SJSA1 (cell line): ENCODE measurements at regions not wholly inside any gene's neighbourhood (a gene's known extent, or its start where the extent isn't known, plus 50 kb on each side); places are given as distances from the start of the nearest gene placed in this dataset.

ENCODE experiments used
- DNase-seq, 2 experiments: peaks; one replicate each; pipeline ENCODE4 v3.0.0-alpha.2; 2015 to 2020; ENCODE audit warnings: low spot score in 2 of 2, low read depth in 1 of 2
- H3K27ac ChIP-seq: fragments of 250-450 bp; sonication (Bioruptor Pico); 2 replicates; pipeline ENCODE4 v1.5.1; 2020; ENCODE audit warnings: mild to moderate bottlenecking, moderate library complexity
- H3K27me3 ChIP-seq: fragments of 250-450 bp; sonication (Bioruptor Pico); replicated peaks from 2 replicates; pipeline ENCODE4 v1.5.1; 2020; ENCODE audit warnings: mild to moderate bottlenecking, moderate library complexity
- H3K36me3 ChIP-seq: fragments of 250-450 bp; sonication (Bioruptor Pico); 2 replicates; pipeline ENCODE4 v1.5.1; 2020; ENCODE audit warnings: mild to moderate bottlenecking
- H3K4me1 ChIP-seq: fragments of 250-450 bp; sonication (Bioruptor Pico); replicated peaks from 2 replicates; pipeline ENCODE4 v1.6.1; 2021; ENCODE audit warnings: mild to moderate bottlenecking
- H3K4me3 ChIP-seq: fragments of 250-450 bp; sonication (Bioruptor Pico); 2 replicates; pipeline ENCODE4 v1.5.1; 2020; ENCODE audit warnings: mild to moderate bottlenecking
- H3K9me3 ChIP-seq: fragments of 250-450 bp; sonication (Bioruptor Pico); replicated peaks from 2 replicates; pipeline ENCODE4 v1.5.1; 2020; ENCODE audit warnings: mild to moderate bottlenecking

GRCh38 chr12:97363693-97364092 is 98.9 kb upstream of the RMST start:
- H3K4me3 ChIP-seq: no peak overlapping the region
- H3K27me3 ChIP-seq: 0 out of 2 replicates have a peak, but pooled peaks cover 3% of the 10 kb centered on the region
- no peaks in the 10 kb centered on the region for H3K9me3 ChIP-seq
- no peaks in the 10 kb centered on the region for H3K36me3 ChIP-seq
- DNase-seq: no peak
- no peak overlapping the region for H3K27ac ChIP-seq
- no peaks in the 10 kb centered on the region for H3K4me1 ChIP-seq

GRCh38 chr12:97368462-97369163 is 94.0 kb upstream of the RMST start:
- no peaks in the 10 kb centered on the region for H3K27me3 ChIP-seq
- no peaks in the 10 kb centered on the region for H3K36me3 ChIP-seq
- no peaks in the 10 kb centered on the region for H3K9me3 ChIP-seq
- no peak for DNase-seq
- no peaks in the 10 kb centered on the region for H3K4me1 ChIP-seq
- H3K27ac ChIP-seq: no peak overlapping the region
- no peak overlapping the region for H3K4me3 ChIP-seq

- no peak overlapping the region for H3K27ac ChIP-seq
- H3K4me1 ChIP-seq: no peaks in the 10 kb centered on the region
- no peak overlapping the region for H3K4me3 ChIP-seq
- H3K36me3 ChIP-seq: no peaks in the 10 kb centered on the region
- no peaks in the 10 kb centered on the region for H3K9me3 ChIP-seq
- no peaks in the 10 kb centered on the region for H3K27me3 ChIP-seq
- no peak for DNase-seq
Measured at GRCh38 chr12:97375310-97375709, 87.3 kb upstream of the RMST start.

- no peak for DNase-seq
- H3K9me3 ChIP-seq: no peaks in the 10 kb centered on the region
- H3K27ac ChIP-seq: no peak overlapping the region
Measured at GRCh38 chr12:97380440-97380839, 82.2 kb upstream of the RMST start.

GRCh38 chr12:97385121-97385520 is 77.5 kb upstream of the RMST start:
- H3K36me3 ChIP-seq: no peaks in the 10 kb centered on the region
- H3K27ac ChIP-seq: no peak overlapping the region
- no peaks in the 10 kb centered on the region for H3K9me3 ChIP-seq
- H3K27me3 ChIP-seq: no peaks in the 10 kb centered on the region
- no peak overlapping the region for H3K4me3 ChIP-seq
- H3K4me1 ChIP-seq: no peaks in the 10 kb centered on the region
- no peak for DNase-seq

More at GRCh38 chr12:97380440-97380839, 82.2 kb upstream of the RMST start:
- H3K36me3 ChIP-seq: no peaks in the 10 kb centered on the region
- H3K27me3 ChIP-seq: no peaks in the 10 kb centered on the region
- H3K4me3 ChIP-seq: no peak overlapping the region
- H3K4me1 ChIP-seq: no peaks in the 10 kb centered on the region

- Histone ChIP-seq H3K4me1 (no peaks in the 10 kb centered on the region), H3K27ac (no peak overlapping the region), H3K27me3 (no peaks in the 10 kb centered on the region), H3K36me3 (no peaks in the 10 kb centered on the region), H3K4me3 (no peak overlapping the region), H3K9me3 (no peaks in the 10 kb centered on the region)
- no peak for DNase-seq
Measured at GRCh38 chr12:97386133-97386581, 76.4 kb upstream of the RMST start.

GRCh38 chr12:97387844-97388243 is 74.8 kb upstream of the RMST start:
- no peak overlapping the region for H3K27ac ChIP-seq
- H3K4me3 ChIP-seq: no peak overlapping the region
- no peak for DNase-seq
- no peaks in the 10 kb centered on the region for H3K36me3 ChIP-seq
- H3K4me1 ChIP-seq: no peaks in the 10 kb centered on the region
- H3K27me3 ChIP-seq: no peaks in the 10 kb centered on the region
- H3K9me3 ChIP-seq: no peaks in the 10 kb centered on the region

GRCh38 chr12:97394657-97395056 is 67.9 kb upstream of the RMST start:
- Histone ChIP-seq H3K27ac (no peak overlapping the region), H3K4me3 (no peak overlapping the region), H3K4me1 (no peaks in the 10 kb centered on the region), H3K9me3 (no peaks in the 10 kb centered on the region), H3K36me3 (no peaks in the 10 kb centered on the region), H3K27me3 (no peaks in the 10 kb centered on the region)
- DNase-seq: no peak

- no peak overlapping the region for H3K27ac ChIP-seq
- H3K4me1 ChIP-seq: no peaks in the 10 kb centered on the region
- no peak overlapping the region for H3K4me3 ChIP-seq
- no peaks in the 10 kb centered on the region for H3K36me3 ChIP-seq
- H3K9me3 ChIP-seq: no peaks in the 10 kb centered on the region
- no peaks in the 10 kb centered on the region for H3K27me3 ChIP-seq
- DNase-seq: no peak
Measured at GRCh38 chr12:97397008-97397407, 65.6 kb upstream of the RMST start.

GRCh38 chr12:97398704-97399103 is 63.9 kb upstream of the RMST start:
- no peaks in the 10 kb centered on the region for H3K4me1 ChIP-seq
- no peak for DNase-seq
- no peaks in the 10 kb centered on the region for H3K36me3 ChIP-seq
- H3K27ac ChIP-seq: no peak overlapping the region
- no peaks in the 10 kb centered on the region for H3K27me3 ChIP-seq
- H3K4me3 ChIP-seq: no peak overlapping the region
- no peaks in the 10 kb centered on the region for H3K9me3 ChIP-seq

- no peaks in the 10 kb centered on the region for H3K4me1 ChIP-seq
- no peaks in the 10 kb centered on the region for H3K9me3 ChIP-seq
- no peaks in the 10 kb centered on the region for H3K36me3 ChIP-seq
- no peak overlapping the region for H3K27ac ChIP-seq
- H3K4me3 ChIP-seq: no peak overlapping the region
- no peaks in the 10 kb centered on the region; the same call in 1 of the 2 replicates for H3K27me3 ChIP-seq
- no peak for DNase-seq
Measured at GRCh38 chr12:97404093-97404492, 58.5 kb upstream of the RMST start.

GRCh38 chr12:97404543-97404942 is 58.1 kb upstream of the RMST start:
- peak in 1 of 2 experiments; percentile 10 for DNase-seq

GRCh38 chr12:97408363-97408762 is 54.2 kb upstream of the RMST start:
- Histone ChIP-seq H3K4me3 (no peak overlapping the region), H3K36me3 (no peaks in the 10 kb centered on the region), H3K9me3 (no peaks in the 10 kb centered on the region), H3K4me1 (no peaks in the 10 kb centered on the region), H3K27ac (no peak overlapping the region), H3K27me3 (no peaks in the 10 kb centered on the region; the same call in 1 of the 2 replicates)
- DNase-seq: no peak

More at GRCh38 chr12:97404543-97404942, 58.1 kb upstream of the RMST start:
- H3K4me3 ChIP-seq: no peak overlapping the region
- no peak overlapping the region for H3K27ac ChIP-seq
- no peaks in the 10 kb centered on the region for H3K36me3 ChIP-seq
- H3K4me1 ChIP-seq: no peaks in the 10 kb centered on the region
- H3K9me3 ChIP-seq: no peaks in the 10 kb centered on the region
- H3K27me3 ChIP-seq: no peaks in the 10 kb centered on the region; the same call in 1 of the 2 replicates

- no peak for DNase-seq
- Histone ChIP-seq H3K36me3 (no peaks in the 10 kb centered on the region), H3K9me3 (no peaks in the 10 kb centered on the region), H3K4me1 (no peaks in the 10 kb centered on the region), H3K27me3 (no peaks in the 10 kb centered on the region; the same call in 1 of the 2 replicates), H3K4me3 (no peak overlapping the region), H3K27ac (no peak overlapping the region)
Measured at GRCh38 chr12:97411341-97411740, 51.3 kb upstream of the RMST start.
